HCT116 (cell line): ENCODE measurements at regions not wholly inside any gene's neighbourhood (a gene's known extent, or its start where the extent isn't known, plus 50 kb on each side); places are given as distances from the start of the nearest gene placed in this dataset.

ENCODE experiments used
- ATAC-seq: fragments of 200-7000 bp; cut with Tn5 transposase; 2 replicates; pipeline ENCODE4 v1.9.1; 2020; ENCODE audit warnings: mild to moderate bottlenecking, moderate library complexity
- BruUV-seq: library from RNA; stranded (reverse); fragments of 400-500 nt; replicated peaks from 2 replicates; lab custom pipeline; 2021; lab: Mats Ljungman, UMichigan
- CTCF ChIA-PET: fragments of 300-600 bp; sonication (Branson Sonifier 250); formaldehyde crosslinking; loops from one replicate; lab custom pipeline; 2021; ENCODE audit warnings: antibody characterized with exemption; lab: Charles Lee
- POLR2A ChIA-PET: fragments of 300-600, 350-600 bp; sonication (Branson Sonifier 250); formaldehyde crosslinking; loops from one replicate; lab custom pipeline; 2021; ENCODE audit warnings: antibody characterized with exemption; lab: Charles Lee
- RAD21 ChIA-PET, 2 experiments: fragments of 300-600 bp; sonication (Branson Sonifier 250); formaldehyde crosslinking; loops; one replicate each; lab custom pipeline; 2023; ENCODE audit warnings: low total read pairs in 2 of 2; ENCODE audit not compliant: uncharacterized antibody in 2 of 2, unreplicated experiment in 2 of 2, low non-redundant PET in 1 of 2; lab: Charles Lee
- DNase-seq: peaks from one replicate; pipeline ENCODE4 v3.0.0-alpha.2; 2010; ENCODE audit warnings: low read depth, low spot score
- H2AFZ ChIP-seq: fragments of 200-600 bp; shearing (Covaris generic), sonication (generic); 2 replicates; pipeline ENCODE4 v1.6.1; 2017; ENCODE audit warnings: low read depth, mixed run types, mixed read lengths, antibody characterized with exemption, low read length; ENCODE audit not compliant: poor library complexity, severe bottlenecking
- H3K27ac ChIP-seq: 2 replicates; pipeline ENCODE4 v1.5.1; 2012; ENCODE audit warnings: low read depth, low read length
- H3K27me3 ChIP-seq: fragments of 200-600 bp; sonication (generic); 2 replicates; pipeline ENCODE4 v1.6.1; 2016; ENCODE audit warnings: mixed run types, low read length, mixed read lengths; ENCODE audit not compliant: insufficient read depth
- H3K36me3 ChIP-seq, 2 experiments: fragments of 200-500 bp in 1 of 2; fragments of 200-600 bp in 1 of 2; sonication (Bioruptor generic) in 1 of 2; sonication (generic) in 1 of 2; 2 replicates each; pipeline versions ENCODE4 v1.5.1 to v1.6.1; 2014 to 2016; ENCODE audit warnings: low read length in 2 of 2, inconsistent platforms in 1 of 2, mixed read lengths in 1 of 2, mixed run types in 1 of 2; ENCODE audit not compliant: insufficient read depth in 2 of 2, control insufficient read depth in 1 of 2
- H3K4me1 ChIP-seq, 2 experiments: fragments of 200-600 bp in 1 of 2; sonication (generic) in 1 of 2; 2 replicates each; pipeline versions ENCODE4 v1.5.1 to v1.6.1; 2012 to 2017; ENCODE audit warnings: low read length in 2 of 2, inconsistent platforms in 1 of 2, mild to moderate bottlenecking in 1 of 2, mixed read lengths in 1 of 2, mixed run types in 1 of 2, moderate library complexity in 1 of 2; ENCODE audit not compliant: insufficient read depth in 2 of 2, control insufficient read depth in 1 of 2
- H3K4me2 ChIP-seq: fragments of 200-600 bp; sonication (generic); 2 replicates; pipeline ENCODE4 v1.6.1; 2017; ENCODE audit warnings: mixed run types, low read length, mixed read lengths
- H3K4me3 ChIP-seq, 2 experiments: fragments of 200-600 bp in 1 of 2; sonication (generic) in 1 of 2; replicated peaks in 1 of 2; 2 replicates each; pipeline ENCODE4 v1.5.1; 2011 to 2016; ENCODE audit warnings: low read length in 2 of 2, control low read depth in 1 of 2, low read depth in 1 of 2, mild to moderate bottlenecking in 1 of 2, mixed read lengths in 1 of 2, mixed run types in 1 of 2
- H3K79me2 ChIP-seq: fragments of 200-600 bp; sonication (generic); 2 replicates; pipeline ENCODE4 v1.6.1; 2017; ENCODE audit warnings: mild to moderate bottlenecking, mixed run types, low read length, moderate library complexity, mixed read lengths; ENCODE audit not compliant: insufficient read depth
- H3K9ac ChIP-seq: fragments of 200-600 bp; sonication (generic); 2 replicates; pipeline ENCODE4 v1.6.1; 2016; ENCODE audit warnings: low read length, mixed read lengths
- H3K9me2 ChIP-seq: fragments of 200-600 bp; sonication (generic), shearing (Covaris generic); 2 replicates; pipeline ENCODE4 v1.6.1; 2017; ENCODE audit warnings: mixed run types, mild to moderate bottlenecking, moderate library complexity; ENCODE audit not compliant: insufficient read depth
- H3K9me3 ChIP-seq, 2 experiments: fragments of 200-500 bp in 1 of 2; fragments of 200-600 bp in 1 of 2; sonication (Bioruptor generic) in 1 of 2; sonication (generic) in 1 of 2; 2 replicates each; pipeline ENCODE4 v1.6.1; 2014 to 2017; ENCODE audit warnings: low read length in 2 of 2, mixed read lengths in 2 of 2, inconsistent platforms in 1 of 2, low read depth in 1 of 2, mild to moderate bottlenecking in 1 of 2, mixed run types in 1 of 2, moderate library complexity in 1 of 2; ENCODE audit not compliant: control insufficient read depth in 1 of 2, insufficient read depth in 1 of 2
- H4K20me1 ChIP-seq: fragments of 200-600 bp; sonication (generic), shearing (Covaris generic); 2 replicates; pipeline ENCODE4 v1.6.1; 2017; ENCODE audit warnings: mixed run types, mild to moderate bottlenecking, moderate library complexity; ENCODE audit not compliant: insufficient read depth
- CBX3 ChIP-seq: IDR thresholded peaks from 2 replicates; pipeline ENCODE4 v1.6.1; 2012; ENCODE audit warnings: low read depth
- CEBPB ChIP-seq: IDR thresholded peaks from 2 replicates; pipeline ENCODE4 v1.6.1; 2012; ENCODE audit warnings: low read depth
- CTCF ChIP-seq, 3 experiments: fragments of 200-600 bp in 1 of 3; sonication (generic) in 1 of 3; IDR thresholded peaks in 2 of 3; conservative IDR thresholded peaks in 1 of 3; 2 replicates each; pipeline ENCODE4 v1.5.1; 2012 to 2017; ENCODE audit warnings: low read depth in 2 of 3, low read length in 2 of 3, antibody characterized with exemption in 1 of 3, borderline replicate concordance in 1 of 3, control low read depth in 1 of 3, mild to moderate bottlenecking in 1 of 3, mixed read lengths in 1 of 3, mixed run types in 1 of 3, moderate library complexity in 1 of 3; ENCODE audit not compliant: insufficient read depth in 1 of 3
- EZH2 ChIP-seq: fragments of 200-600 bp; sonication (generic); IDR thresholded peaks from 2 replicates; pipeline ENCODE4 v1.6.1; 2017; ENCODE audit warnings: antibody characterized with exemption, mixed run types
- RAD21 ChIP-seq: IDR thresholded peaks from 2 replicates; pipeline ENCODE4 v1.6.1; 2012; ENCODE audit warnings: low read depth, mild to moderate bottlenecking
- REST ChIP-seq: IDR thresholded peaks from 2 replicates; pipeline ENCODE4 v1.6.1; 2012; ENCODE audit warnings: low read depth
- YY1 ChIP-seq: IDR thresholded peaks from 2 replicates; pipeline ENCODE4 v1.6.1; 2011; ENCODE audit warnings: low read length, low read depth, moderate library complexity, mild to moderate bottlenecking; ENCODE audit not compliant: insufficient replicate concordance; ENCODE audit errors: extremely low read depth
- intact Hi-C: fragments of 100-400 bp; cut with micrococcal nuclease; formaldehyde crosslinking; loops from 2 replicates; pipeline ENCODE4 v1.10.0; 2022
- TF ChIP-seq, protein P1 (sequence below): IDR thresholded peaks from 2 replicates; pipeline ENCODE4 v1.6.1; 2012

DNA sequence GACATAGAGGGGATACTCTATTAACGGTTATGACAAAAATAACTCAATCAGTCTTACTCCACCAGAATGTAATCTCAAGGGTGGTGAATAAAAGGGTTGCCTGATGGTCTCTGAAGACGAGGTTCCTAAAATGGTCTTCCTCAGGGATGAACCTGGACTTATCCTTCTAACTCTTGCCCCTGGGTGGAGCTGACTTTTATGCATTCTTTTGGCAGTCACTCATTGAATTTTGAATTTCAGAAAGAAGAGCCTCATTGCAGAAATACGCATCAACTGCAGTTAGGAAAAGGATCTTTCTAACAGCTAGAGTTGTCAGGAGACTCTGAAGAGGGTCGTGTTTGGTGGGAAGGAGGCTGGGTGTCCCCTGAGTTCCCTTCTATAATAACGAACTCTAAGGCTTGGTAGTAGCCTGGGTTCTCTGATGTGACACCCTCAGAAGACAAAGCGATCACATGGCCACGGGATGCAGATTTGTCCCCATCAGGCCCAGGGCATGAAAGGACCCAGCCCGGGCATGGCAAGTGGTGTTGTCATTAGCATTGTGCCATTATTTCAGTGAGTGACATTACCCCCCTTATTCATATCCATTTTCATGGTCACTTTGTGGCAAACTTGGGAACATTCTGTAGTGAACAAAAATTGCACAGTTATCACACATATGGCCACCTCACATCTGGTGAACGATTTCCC lies 58.6 kb upstream of the JCAD start:
- H3K4me1 ChIP-seq = no peaks in the 10 kb centered on the region
- no peaks in the 10 kb centered on the region for H3K27me3 ChIP-seq
- H4K20me1 ChIP-seq = no peaks in the 10 kb centered on the region
- RAD21 ChIA-PET = no interaction called here
- CTCF ChIA-PET = no interaction called here
- no peak overlapping the region for H3K4me3 ChIP-seq
- no peak overlapping the region for H3K9ac ChIP-seq
- BruUV-seq = no TSS peak
- H2AFZ ChIP-seq = no peak overlapping the region
- no peak overlapping the region for H3K27ac ChIP-seq
- no peak overlapping the region for H3K4me2 ChIP-seq
- no peaks in the 10 kb centered on the region for H3K9me3 ChIP-seq
- intact Hi-C loops = no loop called here
- no peaks in the 10 kb centered on the region for H3K79me2 ChIP-seq
- H3K9me2 ChIP-seq = 0 out of 2 replicates have a peak, but pooled peaks cover 3% of the 10 kb centered on the region
- no peaks in the 10 kb centered on the region for H3K36me3 ChIP-seq
- POLR2A ChIA-PET = no interaction called here
- ATAC-seq (no peak), DNase-seq (no peak)
- TF ChIP-seq YY1 (no peak), CBX3 (no peak), RAD21 (no peak), EZH2 (no peak), CTCF (IDR thresholded peaks at IDR 0.05 in 2 of 3, conservative IDR thresholded peaks at IDR 0.05 in 1 of 3; ENCODE audit: borderline replicate concordance in 1 of 3, insufficient read depth in 1 of 3, low read depth in 2 of 3, low read length in 2 of 3) (no peak), REST (no peak), CEBPB (no peak)
- TF ChIP-seq, protein P1, sequence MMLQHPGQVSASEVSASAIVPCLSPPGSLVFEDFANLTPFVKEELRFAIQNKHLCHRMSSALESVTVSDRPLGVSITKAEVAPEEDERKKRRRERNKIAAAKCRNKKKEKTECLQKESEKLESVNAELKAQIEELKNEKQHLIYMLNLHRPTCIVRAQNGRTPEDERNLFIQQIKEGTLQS = no peak
